Mesenchymal stem cell (in vitro differentiated cells and primary cell): ENCODE measurements at regions not wholly inside any gene's neighbourhood (a gene's known extent, or its start where the extent isn't known, plus 50 kb on each side); places are given as distances from the start of the nearest gene placed in this dataset.
"Not testable (repeated sequence)": the region's sequence is repeated elsewhere in the genome, so short reads cannot be mapped to it uniquely, and the experiment has no call there.

Experiments used
- DNase-seq: peaks from one replicate; pipeline ENCODE4 v3.0.0-alpha.2; 2013
- H2AFZ ChIP-seq: one replicate; pipeline ENCODE4 v1.6.1; 2013; ENCODE audit warnings: low read depth, mild to moderate bottlenecking, control low read depth, inconsistent platforms, low read length, moderate library complexity
- H2AK5ac ChIP-seq: 2 replicates; pipeline ENCODE4 v1.6.1; 2013; ENCODE audit warnings: low read length, moderate library complexity, mild to moderate bottlenecking, inconsistent platforms; ENCODE audit not compliant: severe bottlenecking
- H2BK120ac ChIP-seq: one replicate; pipeline ENCODE4 v1.6.1; 2013; ENCODE audit warnings: low read depth, mild to moderate bottlenecking, inconsistent platforms, low read length, moderate library complexity
- H2BK12ac ChIP-seq, 2 experiments: one replicate each; pipeline ENCODE4 v1.6.1; 2013; ENCODE audit warnings: inconsistent platforms in 2 of 2, low read length in 2 of 2, mild to moderate bottlenecking in 2 of 2, moderate library complexity in 2 of 2, control low read depth in 1 of 2
- H2BK15ac ChIP-seq: one replicate; pipeline ENCODE4 v1.6.1; 2013; ENCODE audit warnings: mild to moderate bottlenecking, low read depth, inconsistent platforms; ENCODE audit not compliant: poor library complexity, severe bottlenecking
- H2BK5ac ChIP-seq: 2 replicates; pipeline ENCODE4 v1.6.1; 2013; ENCODE audit warnings: low read depth, mild to moderate bottlenecking, low read length, control low read depth, inconsistent platforms; ENCODE audit not compliant: poor library complexity, severe bottlenecking
- H3K14ac ChIP-seq, 2 experiments: one replicate each; pipeline ENCODE4 v1.6.1; 2013; ENCODE audit warnings: inconsistent platforms in 2 of 2, low read length in 2 of 2, control low read depth in 1 of 2, mild to moderate bottlenecking in 1 of 2, moderate library complexity in 1 of 2
- H3K18ac ChIP-seq, 2 experiments: one replicate each; pipeline ENCODE4 v1.6.1; 2013; ENCODE audit warnings: inconsistent platforms in 2 of 2, low read length in 2 of 2, control low read depth in 1 of 2, low read depth in 1 of 2, mild to moderate bottlenecking in 1 of 2
- H3K23ac ChIP-seq, 2 experiments: one replicate each; pipeline ENCODE4 v1.6.1; 2013; ENCODE audit warnings: inconsistent platforms in 2 of 2, low read length in 2 of 2, mild to moderate bottlenecking in 2 of 2, moderate library complexity in 2 of 2, control low read depth in 1 of 2
- H3K27ac ChIP-seq: 2 replicates; pipeline ENCODE4 v1.5.1; 2013; ENCODE audit warnings: mild to moderate bottlenecking, moderate library complexity, low read length, control low read depth, inconsistent platforms; ENCODE audit not compliant: poor library complexity, severe bottlenecking
- H3K27me3 ChIP-seq, 2 experiments: 2 replicates each; pipeline versions ENCODE4 v1.6.1 to v1.7.0; 2013; ENCODE audit warnings: low read length in 2 of 2, mild to moderate bottlenecking in 2 of 2, moderate library complexity in 2 of 2, control low read depth in 1 of 2, inconsistent platforms in 1 of 2; ENCODE audit not compliant: control insufficient read depth in 1 of 2, insufficient read depth in 1 of 2
- H3K36me3 ChIP-seq, 2 experiments: 2 replicates each; pipeline versions ENCODE4 v1.6.1 to v1.7.0; 2013; ENCODE audit warnings: low read length in 2 of 2, control low read depth in 1 of 2, inconsistent platforms in 1 of 2, low read depth in 1 of 2, mild to moderate bottlenecking in 1 of 2; ENCODE audit not compliant: insufficient read depth in 2 of 2, control insufficient read depth in 1 of 2
- H3K4ac ChIP-seq, 2 experiments: one replicate each; pipeline ENCODE4 v1.6.1; 2013; ENCODE audit warnings: inconsistent platforms in 2 of 2, low read length in 2 of 2, mild to moderate bottlenecking in 2 of 2, moderate library complexity in 2 of 2, control low read depth in 1 of 2, low read depth in 1 of 2
- H3K4me1 ChIP-seq: 2 replicates; pipeline ENCODE4 v1.6.1; 2013; ENCODE audit warnings: low read depth, low read length, control low read depth; ENCODE audit not compliant: control insufficient read depth, insufficient read depth
- H3K4me2 ChIP-seq: 2 replicates; pipeline ENCODE4 v1.6.1; 2013; ENCODE audit warnings: low read length, mild to moderate bottlenecking, inconsistent platforms; ENCODE audit not compliant: poor library complexity, severe bottlenecking
- H3K4me3 ChIP-seq, 2 experiments: 2 replicates each; pipeline versions ENCODE4 v1.5.1 to v1.7.0; 2013; ENCODE audit warnings: low read length in 2 of 2, mild to moderate bottlenecking in 2 of 2, control low read depth in 1 of 2, low read depth in 1 of 2; ENCODE audit not compliant: insufficient read depth in 1 of 2
- H3K79me1 ChIP-seq: replicated peaks from 2 replicates; pipeline ENCODE4 v1.6.1; 2013; ENCODE audit warnings: mild to moderate bottlenecking, control low read depth, low read length, inconsistent platforms; ENCODE audit not compliant: poor library complexity, severe bottlenecking
- H3K9ac ChIP-seq: 2 replicates; pipeline ENCODE4 v1.7.0; 2013; ENCODE audit warnings: mild to moderate bottlenecking, low read length, moderate library complexity
- H3K9me3 ChIP-seq: 2 replicates; pipeline ENCODE4 v1.7.0; 2013; ENCODE audit warnings: mild to moderate bottlenecking, low read length; ENCODE audit not compliant: control insufficient read depth
- H4K8ac ChIP-seq: one replicate; pipeline ENCODE4 v1.6.1; 2013; ENCODE audit warnings: inconsistent platforms, mild to moderate bottlenecking, low read length, moderate library complexity
- H4K91ac ChIP-seq: one replicate; pipeline ENCODE4 v1.6.1; 2013; ENCODE audit warnings: mild to moderate bottlenecking, low read length, inconsistent platforms
- WGBS: methylation state at CpG from one replicate; pipeline ENCODE4 v1.1.7; 2013; ENCODE audit warnings: mixed read lengths; 5-methylcytosine and 5-hydroxymethylcytosine counted together

DNA sequence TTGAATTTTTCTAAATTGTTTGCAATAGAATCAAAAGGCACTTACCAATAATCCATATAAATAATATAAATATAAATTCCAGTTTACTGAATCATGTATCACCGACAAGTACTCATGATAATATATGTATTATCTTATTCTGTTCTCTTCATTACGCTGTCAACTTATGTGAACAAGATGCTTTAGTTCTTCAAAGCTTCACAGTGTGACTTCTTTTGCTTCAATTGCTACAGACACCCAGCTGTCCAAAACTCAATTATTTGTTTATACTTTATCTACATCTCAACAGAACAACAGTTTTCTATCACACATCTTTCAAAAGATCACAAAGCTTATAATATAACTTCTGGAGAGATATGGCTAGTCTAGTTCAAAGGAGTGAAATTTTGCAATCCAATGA lies 1499.9 kb upstream of the PCDH10 start:
- no peak overlapping the region for H3K9ac ChIP-seq
- no peaks in the 10 kb centered on the region for H3K27me3 ChIP-seq
- no peak overlapping the region for H3K23ac ChIP-seq
- no peak overlapping the region for H3K14ac ChIP-seq
- no peak for DNase-seq
- WGBS: 100% methylated on average over 2 of the region's 2 CpGs
- no peak overlapping the region for H3K27ac ChIP-seq
- H2AFZ ChIP-seq: no peak overlapping the region
- H4K91ac ChIP-seq: no peak overlapping the region
- no peak overlapping the region for H3K18ac ChIP-seq
- no peak overlapping the region for H2BK5ac ChIP-seq
- H3K36me3 ChIP-seq: no peaks in the 10 kb centered on the region
- no peak overlapping the region for H2BK120ac ChIP-seq
- no peak overlapping the region for H3K4me2 ChIP-seq
- H2BK12ac ChIP-seq: no peak overlapping the region
- no peaks in the 10 kb centered on the region for H3K4me1 ChIP-seq
- H3K79me1 ChIP-seq: no peaks in the 10 kb centered on the region
- no peak overlapping the region for H2BK15ac ChIP-seq
- H3K4ac ChIP-seq: no peak overlapping the region
- H3K4me3 ChIP-seq: no peak overlapping the region
- H4K8ac ChIP-seq: no peak overlapping the region
- no peak overlapping the region for H2AK5ac ChIP-seq
- H3K9me3 ChIP-seq: no peaks in the 10 kb centered on the region

DNA sequence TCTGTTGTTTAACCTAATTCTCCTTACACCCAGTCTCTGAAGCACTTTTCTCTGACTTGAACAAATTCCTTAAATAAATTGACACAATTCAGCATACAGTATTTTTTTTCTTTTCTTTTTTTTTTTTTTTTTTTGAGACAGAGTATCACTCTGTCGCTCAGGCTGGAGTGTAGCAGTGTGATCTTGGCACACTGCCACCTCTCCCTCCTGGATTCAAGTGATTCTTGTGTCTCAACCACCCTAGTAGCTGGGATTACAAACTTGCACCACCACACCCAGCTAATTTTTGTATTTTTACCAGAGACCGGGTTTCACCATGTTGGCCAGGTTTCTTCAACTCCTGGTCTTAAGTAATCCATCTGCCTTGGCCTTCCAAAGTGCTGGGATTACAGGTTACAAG lies 1498.1 kb upstream of the PCDH10 start:
- 98% methylated on average over 2 of the region's 2 CpGs for WGBS
- Histone ChIP-seq H3K79me1 (no peaks in the 10 kb centered on the region), H3K4me3 (no peak overlapping the region), H3K4me1 (no peaks in the 10 kb centered on the region), H4K8ac (no peak overlapping the region), H2AK5ac (no peak overlapping the region), H2BK120ac (no peak overlapping the region), H3K9ac (no peak overlapping the region), H2BK5ac (no peak overlapping the region), H3K27me3 (no peaks in the 10 kb centered on the region), H3K36me3 (no peaks in the 10 kb centered on the region), H2BK12ac (no peak overlapping the region), H3K14ac (no peak overlapping the region), H3K18ac (no peak overlapping the region), H3K9me3 (no peaks in the 10 kb centered on the region), H3K4me2 (no peak overlapping the region), H3K27ac (no peak overlapping the region), H2BK15ac (no peak overlapping the region), H4K91ac (no peak overlapping the region), H3K4ac (no peak overlapping the region), H3K23ac (no peak overlapping the region), H2AFZ (no peak overlapping the region)
- no peak for DNase-seq

DNA sequence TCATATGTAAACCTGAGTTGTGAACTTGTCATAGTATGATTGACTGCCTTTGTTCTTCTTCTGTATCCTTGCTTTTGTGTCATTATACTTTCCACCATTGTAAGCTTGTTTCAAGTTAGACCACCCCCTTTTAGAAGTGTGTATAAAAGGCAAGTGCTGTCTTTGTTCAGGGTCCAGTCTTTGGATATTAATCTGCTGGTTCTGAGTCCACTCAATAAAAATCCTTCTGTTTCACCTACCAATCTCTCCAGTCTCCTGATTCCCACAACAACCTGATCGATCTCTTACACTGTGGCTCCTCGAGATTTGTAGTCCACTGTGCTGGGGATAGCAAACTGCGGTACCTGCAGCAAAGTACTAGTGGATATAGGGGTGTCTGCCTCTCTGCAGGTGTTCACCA lies 1465.8 kb upstream of the PCDH10 start:
- WGBS: 90% methylated on average over 3 of the region's 3 CpGs
- H3K9me3 ChIP-seq: peaks cover 11% of the 10 kb centered on the region
- H2BK15ac ChIP-seq, H2AFZ ChIP-seq, H3K4ac ChIP-seq, H3K14ac ChIP-seq, H4K8ac ChIP-seq, H3K27ac ChIP-seq, H3K4me3 ChIP-seq, H2BK5ac ChIP-seq, H3K23ac ChIP-seq, H3K27me3 ChIP-seq, H2BK120ac ChIP-seq, H2AK5ac ChIP-seq, H3K9ac ChIP-seq, H4K91ac ChIP-seq, H3K4me1 ChIP-seq, DNase-seq, H3K18ac ChIP-seq, H2BK12ac ChIP-seq, H3K4me2 ChIP-seq, H3K36me3 ChIP-seq, H3K79me1 ChIP-seq: not testable (repeated sequence)

DNA sequence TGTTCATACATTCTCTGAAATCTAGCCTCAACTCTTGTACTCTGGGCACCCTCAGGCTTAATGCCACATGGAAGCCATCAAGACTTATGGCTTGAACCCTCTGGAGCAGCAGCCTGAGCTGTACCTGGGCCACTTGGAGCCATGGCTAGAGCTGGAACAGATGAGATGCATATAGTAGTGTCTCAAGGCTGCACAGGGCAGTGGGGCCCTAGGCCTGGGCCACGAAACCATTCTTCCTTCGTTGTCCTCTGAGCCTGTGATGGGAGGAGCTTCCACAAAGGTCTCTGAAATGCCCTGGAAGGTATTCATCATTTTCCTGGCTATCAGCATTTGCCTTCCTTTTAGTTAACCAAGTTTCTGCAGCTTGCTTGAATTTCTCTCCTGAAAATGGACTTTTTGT lies 1427.2 kb upstream of the PCDH10 start:
- Histone ChIP-seq H2BK120ac (no peak overlapping the region), H2BK5ac (no peak overlapping the region), H3K36me3 (no peaks in the 10 kb centered on the region), H4K8ac (no peak overlapping the region), H3K4ac (no peak overlapping the region), H3K23ac (no peak overlapping the region), H3K27me3 (no peaks in the 10 kb centered on the region), H2AFZ (no peak overlapping the region), H3K4me3 (no peak overlapping the region), H3K27ac (no peak overlapping the region), H3K79me1 (no peaks in the 10 kb centered on the region), H3K9ac (no peak overlapping the region), H4K91ac (no peak overlapping the region), H2BK15ac (no peak overlapping the region), H3K18ac (no peak overlapping the region), H3K9me3 (no peaks in the 10 kb centered on the region), H2BK12ac (no peak overlapping the region), H2AK5ac (no peak overlapping the region), H3K4me1 (no peaks in the 10 kb centered on the region), H3K14ac (no peak overlapping the region), H3K4me2 (no peak overlapping the region)
- 83% methylated on average over 2 of the region's 2 CpGs for WGBS
- no peak for DNase-seq
